ENCODE measurements at regions not wholly inside any gene's neighbourhood (a gene's known extent, or its start where the extent isn't known, plus 50 kb on each side); places are given as distances from the start of the nearest gene placed in this dataset.

DNA sequence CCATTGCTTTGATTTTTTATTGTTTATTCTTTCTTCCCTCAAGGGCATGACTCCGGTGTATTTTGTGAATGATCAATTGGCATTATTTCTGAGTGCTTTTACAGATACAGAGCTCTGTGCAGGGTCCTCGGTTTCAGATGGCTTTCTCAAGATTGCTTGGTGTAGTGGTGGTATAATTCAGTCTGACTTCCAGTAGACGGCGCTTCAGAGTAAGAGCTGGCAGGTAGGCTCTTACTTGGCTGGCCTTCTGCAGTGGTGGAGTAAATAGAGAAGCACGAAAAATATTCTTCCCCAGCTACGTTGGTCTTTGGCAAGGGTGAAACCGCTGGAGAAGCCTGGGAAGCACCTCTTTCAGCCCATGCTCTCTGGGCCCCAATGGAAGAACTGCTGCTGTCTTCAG is 723.0 kb upstream of the BCHE start:
- Histone ChIP-seq H3K36me3 (no peaks in the 10 kb centered on the region), H3K27me3 (no peaks in the 10 kb centered on the region), H3K9me3 (no peaks in the 10 kb centered on the region; the same call in 1 of the 2 replicates), H3K4me3 (ENCODE audit: low read depth, low read length) (no peak overlapping the region), H3K4me1 (no peaks in the 10 kb centered on the region)
- DNase-seq: no peak
- TF ChIP-seq CTCF (IDR thresholded peaks at IDR 0.05; ENCODE audit: low read depth, low read length): no peak

DNA sequence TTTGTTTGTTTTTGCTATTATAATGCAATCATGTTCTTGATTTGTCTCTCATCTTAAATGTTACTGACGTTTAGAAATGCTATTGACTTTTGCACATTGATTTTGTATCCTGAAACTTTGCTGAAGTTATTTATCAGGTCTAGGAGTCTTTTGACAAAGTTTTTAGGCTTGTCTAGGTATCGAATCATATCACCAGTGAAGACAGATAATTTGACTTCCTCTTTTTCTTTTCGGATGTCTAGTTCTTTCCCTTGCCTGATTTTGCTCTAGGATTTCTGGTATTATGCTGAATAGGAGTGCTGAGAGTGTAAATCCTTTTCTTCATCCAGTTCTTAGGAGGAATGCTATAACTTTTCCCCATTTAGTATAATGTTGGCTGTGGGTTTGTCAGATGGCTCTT is 719.7 kb upstream of the BCHE start:
- no peak for DNase-seq
- H3K4me3 ChIP-seq (ENCODE audit: low read depth, low read length): no peak overlapping the region
- H3K4me1 ChIP-seq: no peaks in the 10 kb centered on the region
- H3K36me3 ChIP-seq: no peaks in the 10 kb centered on the region
- no peaks in the 10 kb centered on the region for H3K27me3 ChIP-seq
- TF ChIP-seq CTCF (IDR thresholded peaks at IDR 0.05; ENCODE audit: low read depth, low read length): no peak
- H3K9me3 ChIP-seq: no peaks in the 10 kb centered on the region; the same call in 1 of the 2 replicates

DNA sequence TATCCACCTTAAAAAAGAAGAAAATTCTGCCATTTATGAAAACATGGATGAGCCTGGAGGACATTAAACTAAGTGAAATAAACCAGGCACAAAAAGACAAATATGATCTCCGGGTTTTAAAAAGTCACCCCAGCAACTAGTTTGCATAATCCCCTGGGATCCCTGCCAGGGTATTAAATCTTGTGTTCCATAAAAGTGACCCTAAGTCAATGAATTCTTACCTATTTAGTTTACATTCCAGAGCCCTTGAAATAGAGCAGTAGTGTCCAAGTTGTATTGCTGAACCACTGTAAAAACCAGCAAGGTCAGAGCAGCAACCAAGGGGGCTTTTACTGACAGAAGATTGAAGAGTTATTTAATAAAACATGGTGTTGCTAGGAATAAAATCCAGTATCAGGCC is 716.8 kb upstream of the BCHE start:
- no peaks in the 10 kb centered on the region for H3K36me3 ChIP-seq
- no peak for DNase-seq
- H3K9me3 ChIP-seq: no peaks in the 10 kb centered on the region
- H3K4me1 ChIP-seq: no peaks in the 10 kb centered on the region
- H3K4me3 ChIP-seq (ENCODE audit: low read depth, low read length): no peak overlapping the region
- no peaks in the 10 kb centered on the region for H3K27me3 ChIP-seq
- no peak for TF ChIP-seq CTCF (IDR thresholded peaks at IDR 0.05; ENCODE audit: low read depth, low read length)

GRCh38 chr3:166533740-166534139 is 696.5 kb upstream of the BCHE start:
- TF ChIP-seq CTCF (IDR thresholded peaks at IDR 0.05; ENCODE audit: low read depth, low read length): no peak
- H3K4me1 ChIP-seq: no peaks in the 10 kb centered on the region
- no peaks in the 10 kb centered on the region for H3K27me3 ChIP-seq
- no peaks in the 10 kb centered on the region for H3K36me3 ChIP-seq
- no peaks in the 10 kb centered on the region for H3K9me3 ChIP-seq
- no peak for DNase-seq
- H3K4me3 ChIP-seq (ENCODE audit: low read depth, low read length): no peak overlapping the region

GRCh38 chr3:166531730-166532129 is 694.5 kb upstream of the BCHE start:
- Histone ChIP-seq H3K4me1 (no peaks in the 10 kb centered on the region), H3K36me3 (no peaks in the 10 kb centered on the region), H3K9me3 (no peaks in the 10 kb centered on the region), H3K4me3 (ENCODE audit: low read depth, low read length) (no peak overlapping the region), H3K27me3 (no peaks in the 10 kb centered on the region)
- no peak for TF ChIP-seq CTCF (IDR thresholded peaks at IDR 0.05; ENCODE audit: low read depth, low read length)
- DNase-seq: no peak

DNA sequence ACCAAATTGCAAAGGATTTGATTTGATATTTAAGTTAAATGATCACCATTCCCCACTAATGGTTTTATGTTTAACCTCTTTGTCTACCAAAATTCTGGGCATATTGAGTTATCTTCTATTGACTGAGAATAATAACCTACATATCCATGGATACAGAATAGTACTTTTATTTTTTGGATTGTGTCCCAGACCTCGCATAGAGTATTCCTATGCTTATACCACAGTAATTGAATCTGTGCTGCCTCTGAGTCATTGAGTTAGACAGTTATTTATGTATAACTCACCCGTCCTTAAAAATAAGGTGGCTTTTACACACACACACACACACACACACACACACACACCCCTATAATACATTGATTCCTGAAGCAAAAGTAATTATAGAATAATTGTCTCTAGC is 690.1 kb upstream of the BCHE start:
- no peaks in the 10 kb centered on the region for H3K4me1 ChIP-seq

More for the DNA sequence above, 690.1 kb upstream of the BCHE start:
- H3K36me3 ChIP-seq: no peaks in the 10 kb centered on the region
- no peaks in the 10 kb centered on the region for H3K9me3 ChIP-seq
- H3K27me3 ChIP-seq: no peaks in the 10 kb centered on the region
- H3K4me3 ChIP-seq (ENCODE audit: low read depth, low read length): no peak overlapping the region
- DNase-seq: no peak
- TF ChIP-seq CTCF (IDR thresholded peaks at IDR 0.05; ENCODE audit: low read depth, low read length): no peak

Data from BE2C (cell line).